ENCODE measurements at regions not wholly inside any gene's neighbourhood (a gene's known extent, or its start where the extent isn't known, plus 50 kb on each side); places are given as distances from the start of the nearest gene placed in this dataset.

DNA sequence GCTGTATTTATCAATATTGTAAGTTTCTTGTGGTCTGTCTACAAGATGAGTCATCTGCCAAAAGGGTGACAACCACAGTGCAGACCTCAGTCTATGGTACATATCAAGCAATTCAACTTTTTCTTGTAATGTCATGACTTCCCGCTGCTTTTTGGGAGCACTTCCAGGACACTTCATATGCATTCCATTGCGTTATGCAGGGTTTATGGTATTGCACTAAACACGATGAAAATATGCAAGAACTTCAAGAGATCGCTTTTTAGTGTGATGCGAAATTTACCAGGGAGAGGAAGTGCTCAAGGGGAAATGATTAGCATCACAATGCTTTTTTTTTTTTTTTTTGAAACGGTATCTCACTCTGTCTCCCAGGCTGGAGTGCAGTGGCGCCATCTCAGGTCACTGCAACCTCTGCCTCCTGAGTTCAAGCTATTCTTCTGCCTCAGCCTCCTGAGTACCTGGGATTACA, 166.5 kb downstream of the TFAP2A start:
- peak; percentile 43 for DNase-seq (ENCODE audit: low read depth, low spot score)

DNA sequence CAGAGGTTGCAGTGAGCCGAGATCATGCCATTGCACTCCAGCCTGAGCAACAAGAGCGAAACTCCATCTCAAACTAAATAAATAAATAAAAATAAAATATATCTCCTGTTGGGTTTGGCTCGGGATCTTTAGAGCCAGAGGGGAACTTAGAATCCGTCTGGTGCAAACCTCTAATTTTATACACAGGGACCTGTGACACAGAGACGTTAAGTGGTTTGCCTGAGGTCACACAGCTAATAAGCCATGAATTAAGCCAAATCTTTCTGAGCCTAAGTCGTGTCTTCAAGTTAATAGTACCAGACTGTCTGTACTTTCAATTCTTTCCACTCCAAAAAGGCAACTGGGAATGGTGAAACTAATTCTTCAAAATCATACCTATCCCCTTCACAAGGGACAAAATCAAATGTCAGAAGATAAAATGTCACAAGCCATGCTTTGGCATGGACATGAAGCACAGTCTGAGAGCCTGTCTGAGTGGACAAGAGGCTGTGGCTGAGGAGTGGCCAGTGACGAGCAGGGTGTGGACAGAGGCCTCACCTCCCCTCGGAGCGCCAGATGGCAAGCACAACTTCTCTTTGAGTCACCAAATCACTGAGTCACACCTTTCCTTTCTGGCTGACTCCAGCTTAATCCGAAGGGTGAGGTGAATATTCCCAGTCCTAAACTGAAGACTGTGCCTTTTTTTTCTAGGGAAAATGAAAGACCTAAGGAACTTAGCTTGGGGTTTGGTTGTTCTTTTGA, 177.4 kb downstream of the TFAP2A start:
- DNase-seq (ENCODE audit: low read depth, low spot score) = peak; percentile 55

DNA sequence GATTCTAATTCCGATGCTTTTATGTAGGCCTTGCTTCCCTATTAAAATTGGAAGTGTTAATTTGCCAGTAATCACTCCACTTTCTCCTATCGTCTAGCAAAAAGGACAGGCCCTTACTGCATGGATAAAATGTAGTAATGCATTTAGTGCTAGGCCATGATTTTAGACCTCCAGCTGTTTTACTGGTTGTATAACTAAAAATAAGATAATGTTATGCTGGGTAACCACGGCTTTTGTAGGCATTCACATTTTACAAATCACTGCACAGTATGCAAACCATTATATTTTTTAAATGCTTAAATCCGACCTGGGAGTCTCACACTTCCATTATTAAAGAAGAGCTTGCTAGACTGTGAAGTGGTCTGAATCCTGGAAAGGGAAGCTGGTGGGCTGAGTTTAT, 179.5 kb downstream of the TFAP2A start:
- no peak for DNase-seq (ENCODE audit: low read depth, low spot score)

DNA sequence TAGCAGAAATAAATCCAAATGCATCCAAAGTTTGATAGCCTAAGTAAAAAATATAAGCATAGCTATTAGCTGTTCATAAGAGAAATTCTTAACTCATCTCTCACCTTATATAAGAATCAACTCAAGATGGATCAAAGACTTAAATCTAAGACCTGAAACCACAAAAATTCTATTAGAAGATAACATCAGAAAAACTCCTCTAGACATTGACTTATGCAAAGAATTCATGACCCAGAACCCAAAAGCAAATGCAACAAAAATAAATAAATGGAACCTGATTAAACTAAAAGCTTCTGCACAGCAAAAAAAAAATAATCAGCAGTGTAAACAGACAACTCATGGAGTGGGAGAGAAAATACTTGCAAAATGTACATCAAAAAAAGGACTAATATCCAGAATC, 184.3 kb downstream of the TFAP2A start:
- DNase-seq (ENCODE audit: low read depth, low spot score) = no peak

DNA sequence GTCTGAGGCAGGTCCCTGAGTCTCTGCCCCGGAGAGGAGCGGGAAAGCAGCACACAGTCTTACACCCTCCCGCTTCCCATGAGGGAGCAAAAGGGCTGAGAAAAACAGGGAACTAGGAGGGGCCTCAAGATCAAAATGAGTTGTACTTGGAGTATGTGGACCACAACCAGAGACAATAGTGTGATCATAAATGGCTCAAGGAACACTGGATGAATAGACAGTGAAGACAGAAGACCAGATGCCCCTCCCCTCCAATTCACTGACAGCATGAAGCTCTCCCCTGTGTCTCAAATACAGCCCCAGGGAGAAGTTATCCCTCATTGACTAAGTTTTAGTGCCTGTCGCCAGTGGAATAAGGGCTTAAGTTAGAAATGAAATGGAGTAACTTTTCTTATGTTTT, 191.0 kb downstream of the TFAP2A start:
- no peak for DNase-seq (ENCODE audit: low read depth, low spot score)

DNA sequence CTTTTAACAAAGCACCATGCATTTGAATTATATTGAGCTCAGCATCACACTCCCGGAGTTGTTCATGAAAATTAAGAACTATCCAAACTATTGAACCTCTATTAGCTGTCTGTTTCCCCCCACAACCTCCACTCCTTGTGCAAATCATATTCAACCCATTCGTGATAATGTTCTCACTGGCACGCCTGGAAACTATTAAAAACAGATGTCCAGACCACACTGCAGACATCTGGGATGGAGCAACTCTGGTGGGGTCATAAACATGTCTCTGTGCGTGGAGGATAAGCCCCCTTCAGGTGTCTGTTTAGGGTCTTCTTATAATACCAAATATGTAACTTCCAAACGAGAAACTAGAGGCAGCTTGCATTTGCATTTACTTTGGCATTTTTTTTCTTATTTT, 193.7 kb downstream of the TFAP2A start:
- DNase-seq (ENCODE audit: low read depth, low spot score) = no peak

DNA sequence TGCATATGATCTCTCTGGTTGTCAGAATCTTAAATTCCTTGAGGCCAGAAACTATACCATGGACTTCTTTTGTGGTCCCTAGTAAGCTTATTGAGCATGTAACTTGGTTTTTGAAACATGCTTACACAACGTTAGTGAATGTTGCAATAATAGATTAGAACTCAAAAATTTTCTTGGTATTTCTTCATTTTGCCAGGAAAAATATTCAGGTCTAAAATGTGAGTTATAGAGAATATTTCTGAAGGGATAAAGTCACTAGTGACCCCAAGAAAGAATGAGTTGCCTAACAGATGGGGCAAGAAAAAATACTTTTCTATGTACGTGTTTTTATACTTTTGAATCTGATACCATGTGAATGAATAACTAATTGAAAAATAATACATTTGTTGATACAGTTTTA, 195.4 kb downstream of the TFAP2A start:
- no peak for DNase-seq (ENCODE audit: low read depth, low spot score)

DNA sequence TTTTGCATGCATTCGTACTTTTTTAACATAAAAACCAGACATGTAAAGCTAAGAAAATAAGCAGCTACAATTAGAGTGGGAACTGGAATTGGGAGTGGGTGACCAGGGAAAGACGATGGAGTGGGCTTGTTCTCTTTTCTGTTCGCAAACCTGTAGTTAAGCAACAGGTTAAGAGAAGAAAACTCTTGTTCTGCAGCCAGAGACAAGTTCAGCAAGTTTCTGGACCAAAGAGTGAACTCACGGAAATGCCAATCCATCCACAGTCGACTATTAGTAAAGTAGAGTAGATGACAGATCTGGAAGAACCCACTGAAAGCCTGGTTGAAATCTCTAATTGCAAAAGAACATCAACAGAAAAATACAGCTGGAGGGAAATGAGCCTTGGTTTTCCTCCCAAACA, 197.8 kb downstream of the TFAP2A start:
- DNase-seq (ENCODE audit: low read depth, low spot score) = no peak

DNA sequence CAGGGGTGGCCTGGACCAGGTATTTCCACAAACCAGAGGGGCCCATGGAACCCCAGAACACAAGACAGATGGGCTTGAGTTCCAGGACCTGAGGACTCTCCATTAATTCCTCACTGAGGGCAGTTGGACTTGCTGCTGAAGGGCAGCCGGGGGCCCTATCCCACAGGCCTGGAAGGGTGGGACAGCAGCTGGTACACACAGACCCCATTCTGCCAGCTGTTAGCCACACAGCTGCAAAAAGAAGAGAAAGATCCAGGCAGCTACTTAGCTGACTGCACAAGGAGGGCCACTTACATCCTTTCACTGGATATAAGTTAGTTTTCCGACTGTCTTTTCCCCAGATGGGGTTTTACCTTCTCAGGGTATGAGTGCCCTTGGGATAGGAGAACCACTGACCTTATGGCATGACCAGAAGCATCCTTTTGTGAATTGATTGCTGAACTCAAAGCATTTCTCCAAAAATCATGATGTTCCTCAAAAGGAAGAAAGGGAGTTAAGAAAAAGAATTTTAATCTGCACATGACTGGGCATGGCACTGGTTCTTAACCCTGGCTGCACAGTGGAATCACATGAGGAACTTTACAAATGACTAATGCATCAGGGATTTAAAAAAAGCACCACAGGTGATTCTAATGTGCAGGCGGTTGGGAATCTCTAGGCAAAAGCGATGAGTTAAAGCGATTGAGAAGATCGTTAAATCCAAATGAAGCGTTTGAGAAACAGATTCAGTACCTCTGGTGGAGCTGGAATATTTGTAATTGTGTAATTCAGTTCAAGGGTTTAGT, 199.4 kb downstream of the TFAP2A start:
- DNase-seq (ENCODE audit: low read depth, low spot score) = no peak

DNA sequence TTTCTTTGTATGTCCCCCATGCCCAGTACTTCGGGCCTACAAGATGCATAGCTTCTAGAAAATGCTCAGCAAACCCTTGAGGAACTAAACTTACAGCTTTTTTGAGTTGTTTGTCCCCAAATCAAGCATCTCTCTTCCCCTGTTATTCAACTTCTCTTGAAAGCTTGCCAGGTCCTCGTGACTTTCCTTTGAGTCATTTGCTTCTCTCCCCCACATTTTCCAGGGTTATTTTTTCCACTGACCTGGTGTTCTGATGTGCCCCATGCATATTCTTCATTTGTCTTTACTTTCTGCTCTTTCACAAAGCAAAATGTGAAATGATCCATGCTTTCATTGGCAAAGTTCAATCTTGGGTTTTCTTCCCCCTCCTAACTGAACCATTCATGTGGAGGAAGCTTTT, 204.8 kb downstream of the TFAP2A start:
- DNase-seq (ENCODE audit: low read depth, low spot score) = peak; percentile 86

DNA sequence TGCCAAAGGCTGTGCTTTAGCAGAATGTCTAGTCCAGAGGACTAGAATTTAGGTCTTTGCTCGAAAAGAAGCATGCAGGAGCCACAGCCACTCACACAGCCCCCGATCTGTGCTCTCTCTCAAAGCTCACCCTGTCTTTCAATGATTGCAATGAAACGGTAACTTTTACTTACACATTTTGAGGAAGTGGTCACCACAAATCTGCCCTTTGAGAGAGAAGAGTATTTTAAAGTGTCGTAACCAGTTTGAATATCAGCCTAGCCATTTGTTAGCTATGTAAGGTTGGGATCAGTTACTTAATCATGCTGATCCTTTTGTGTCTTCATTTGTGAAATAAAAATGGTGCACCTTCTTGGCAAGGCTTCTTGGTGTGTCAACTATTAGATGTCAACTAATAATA, 209.0 kb downstream of the TFAP2A start:
- no peak for DNase-seq (ENCODE audit: low read depth, low spot score)

DNA sequence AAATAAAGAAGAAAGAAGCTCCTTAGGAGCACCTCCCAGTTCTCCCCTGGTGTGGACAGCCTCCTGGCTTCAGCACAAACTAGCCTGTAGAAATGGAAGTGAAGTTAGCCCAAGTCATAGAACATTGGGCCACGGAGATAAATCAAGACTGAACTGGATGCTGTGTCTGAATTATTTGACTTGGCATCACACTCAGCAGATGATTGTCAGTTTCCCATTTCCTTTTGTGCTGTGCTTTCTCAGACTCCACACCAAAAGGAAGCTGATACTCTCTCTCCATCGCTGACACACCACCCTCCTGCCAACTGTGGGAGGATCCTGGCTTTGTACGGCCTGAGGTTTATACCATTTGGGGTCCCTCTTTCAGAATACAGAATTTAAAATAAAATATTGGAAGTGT, 209.8 kb downstream of the TFAP2A start:
- DNase-seq (ENCODE audit: low read depth, low spot score) = peak; percentile 11

DNA sequence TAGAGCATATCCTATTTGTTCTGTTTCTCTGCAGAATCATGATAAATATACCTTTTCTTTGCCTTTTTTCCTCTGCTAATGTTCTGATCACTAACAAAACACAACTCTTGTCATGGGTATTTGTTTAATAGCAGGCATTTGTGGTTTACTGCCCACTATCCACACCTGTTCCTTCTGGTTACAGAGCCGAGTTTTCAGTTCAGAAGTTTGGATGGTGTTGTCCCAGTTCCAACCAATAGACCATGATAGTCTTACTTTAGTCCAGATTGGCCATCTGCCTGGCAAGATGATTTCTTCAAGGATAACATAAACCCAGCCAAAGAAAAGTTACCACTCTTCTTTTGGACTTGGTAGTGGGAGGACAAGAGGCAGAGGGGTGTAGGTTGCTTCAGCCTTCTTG, 211.2 kb downstream of the TFAP2A start:
- DNase-seq (ENCODE audit: low read depth, low spot score) = no peak

DNA sequence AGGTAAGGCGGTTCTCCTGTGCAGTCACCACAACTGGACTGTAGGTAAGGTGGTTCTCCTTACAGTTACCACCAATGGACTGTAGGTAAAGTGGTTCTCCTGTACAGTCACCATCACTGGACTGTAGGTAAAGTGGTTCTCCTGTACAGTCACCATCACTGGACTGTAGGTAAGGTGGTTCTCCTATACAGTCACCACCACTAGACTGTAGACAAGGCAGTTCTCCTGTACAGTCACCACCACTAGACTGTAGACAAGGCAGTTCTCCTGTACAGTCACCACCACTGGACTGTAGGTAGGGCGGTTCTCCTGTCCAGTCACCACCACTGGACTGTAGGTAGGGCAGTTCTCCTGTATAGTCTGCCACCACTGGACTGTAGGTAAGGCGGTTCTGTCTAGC, 212.3 kb downstream of the TFAP2A start:
- DNase-seq (ENCODE audit: low read depth, low spot score) = no peak

DNA sequence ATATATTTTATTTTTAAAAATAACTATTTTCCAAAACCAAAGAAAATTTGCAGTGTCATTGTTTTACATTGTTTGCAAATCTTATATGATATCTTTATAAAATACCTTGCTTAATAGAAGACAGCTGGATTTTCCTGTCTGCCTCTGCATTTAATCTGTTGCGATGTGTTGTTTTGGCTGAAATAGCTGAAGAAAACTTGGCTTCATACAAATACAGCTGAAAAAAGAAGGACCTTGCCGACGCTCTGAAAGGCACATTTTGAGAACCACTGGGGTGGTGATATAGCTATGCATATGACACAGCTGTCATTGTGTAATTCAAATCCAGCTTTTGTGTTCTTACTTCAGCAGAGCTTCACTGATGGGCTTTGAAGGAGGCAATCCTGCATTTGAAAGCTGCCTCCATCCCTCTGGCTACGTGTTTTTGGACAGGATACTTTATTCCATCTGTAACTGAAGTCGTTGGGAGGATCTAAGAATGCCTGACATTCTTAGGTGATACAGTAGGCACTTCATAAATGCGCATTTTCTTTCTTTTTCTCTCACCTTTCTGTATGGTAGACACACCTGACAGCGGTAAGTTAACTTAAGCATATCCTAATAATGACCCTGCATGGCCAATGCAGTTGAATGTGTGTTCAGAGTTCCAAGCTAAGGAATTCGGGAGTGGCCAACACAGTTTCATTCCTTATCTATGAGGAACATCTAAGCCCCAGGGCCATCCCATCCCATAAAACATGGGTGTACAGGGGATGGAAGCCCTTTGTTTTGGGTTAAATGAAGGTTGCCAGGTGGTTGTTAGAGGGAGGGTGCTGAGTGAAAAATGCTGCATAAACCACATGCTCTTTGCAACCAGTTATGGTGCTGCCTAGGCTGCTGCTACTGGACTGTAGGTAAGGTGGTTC, 213.0 kb downstream of the TFAP2A start:
- no peak for DNase-seq (ENCODE audit: low read depth, low spot score)

DNA sequence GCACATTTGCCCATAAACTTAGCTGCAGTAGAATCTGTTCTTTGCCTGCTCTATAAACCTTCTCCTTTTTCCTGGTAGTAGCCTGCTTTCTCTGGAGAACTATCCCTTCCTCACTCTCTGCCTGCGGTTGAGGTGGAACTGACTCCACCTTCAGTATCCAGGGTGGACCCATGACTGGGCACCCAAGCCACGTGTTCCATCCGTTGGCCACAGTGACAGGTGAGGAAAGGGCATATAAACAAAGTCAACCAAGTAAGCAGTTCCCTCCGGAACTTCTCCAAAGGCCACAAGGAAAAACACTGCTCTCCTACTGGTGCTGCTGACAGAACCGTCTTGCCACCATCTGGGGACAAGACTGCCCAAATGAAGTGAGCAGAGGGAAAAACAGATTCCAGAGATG, 218.8 kb downstream of the TFAP2A start:
- DNase-seq (ENCODE audit: low read depth, low spot score) = no peak

DNA sequence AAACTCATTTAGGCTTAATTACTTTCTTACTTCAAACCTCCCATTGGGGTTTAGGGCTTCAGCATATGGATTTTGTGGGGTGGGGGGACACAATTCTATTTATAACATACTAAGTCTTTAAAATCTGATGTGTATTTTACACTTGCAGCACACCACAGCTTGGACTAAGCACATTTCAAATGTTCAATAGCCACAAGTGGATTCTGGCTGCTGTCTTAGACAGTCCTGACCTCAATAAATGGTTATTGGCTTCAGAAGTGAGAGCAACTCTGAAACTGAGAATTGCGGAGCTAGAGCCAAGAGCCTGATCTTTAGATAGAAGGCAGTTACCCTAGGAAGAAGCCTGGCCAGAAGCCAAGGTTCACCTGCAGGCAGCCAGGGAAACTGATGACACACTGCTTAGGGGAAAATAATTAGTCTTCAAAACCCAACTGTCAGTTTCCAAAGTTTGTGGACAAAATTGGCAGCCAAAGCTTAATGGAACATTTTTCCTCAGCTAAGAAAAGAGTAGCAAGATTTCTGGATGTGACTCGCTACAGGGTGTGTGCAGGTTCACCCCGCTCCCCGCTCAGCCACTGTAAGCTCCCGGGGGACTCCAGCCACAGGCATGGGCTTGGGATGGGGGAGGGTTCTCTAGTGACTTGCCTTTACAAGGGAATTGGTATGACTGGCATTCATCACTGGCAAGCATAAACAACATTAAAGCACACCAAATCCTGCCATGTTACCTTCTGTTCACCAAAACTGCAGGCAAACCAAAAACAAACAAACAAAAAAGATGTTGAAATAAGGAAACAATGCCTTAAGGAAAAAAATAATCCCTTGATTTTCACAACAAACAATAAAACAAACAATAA, 219.8 kb downstream of the TFAP2A start:
- DNase-seq (ENCODE audit: low read depth, low spot score) = peak; percentile 54

DNA sequence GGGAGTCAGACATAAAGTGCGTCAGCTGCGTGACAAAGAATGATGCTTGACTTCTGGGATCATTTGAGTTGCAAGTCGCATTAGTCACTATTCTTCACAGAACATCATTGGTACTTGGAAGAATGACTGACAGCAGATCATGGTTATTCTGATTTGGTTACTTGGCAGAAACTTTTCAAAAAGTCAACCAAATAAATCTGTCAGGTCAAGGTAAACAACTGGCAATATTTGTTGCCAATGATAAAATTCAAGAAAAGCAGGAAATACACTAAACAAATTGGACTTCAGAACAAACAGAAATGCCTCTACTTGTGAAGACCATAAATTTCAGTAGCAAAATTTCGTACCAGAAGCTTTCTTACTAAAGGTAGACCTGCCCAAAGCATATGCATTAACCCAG, 221.6 kb downstream of the TFAP2A start:
- DNase-seq (ENCODE audit: low read depth, low spot score) = no peak

DNA sequence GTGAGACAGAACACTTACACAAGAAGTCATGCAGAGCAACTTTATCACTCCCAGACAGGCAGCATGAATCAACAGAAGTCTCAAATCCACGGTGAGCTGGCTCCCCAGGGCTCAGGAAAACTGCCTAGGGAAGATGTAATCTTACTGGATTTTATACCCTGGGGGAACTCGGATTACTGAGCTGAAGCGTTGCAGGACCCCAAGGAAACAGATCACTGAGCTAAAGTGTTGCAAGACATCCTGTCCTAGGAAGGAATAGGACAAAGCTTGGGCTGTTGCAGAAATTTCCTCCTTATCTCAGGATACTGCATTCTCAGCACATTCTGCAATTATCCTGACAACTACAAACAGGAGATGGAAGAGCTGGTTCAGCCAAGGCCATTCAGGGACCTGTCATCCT, 224.8 kb downstream of the TFAP2A start:
- DNase-seq (ENCODE audit: low read depth, low spot score) = no peak

DNA sequence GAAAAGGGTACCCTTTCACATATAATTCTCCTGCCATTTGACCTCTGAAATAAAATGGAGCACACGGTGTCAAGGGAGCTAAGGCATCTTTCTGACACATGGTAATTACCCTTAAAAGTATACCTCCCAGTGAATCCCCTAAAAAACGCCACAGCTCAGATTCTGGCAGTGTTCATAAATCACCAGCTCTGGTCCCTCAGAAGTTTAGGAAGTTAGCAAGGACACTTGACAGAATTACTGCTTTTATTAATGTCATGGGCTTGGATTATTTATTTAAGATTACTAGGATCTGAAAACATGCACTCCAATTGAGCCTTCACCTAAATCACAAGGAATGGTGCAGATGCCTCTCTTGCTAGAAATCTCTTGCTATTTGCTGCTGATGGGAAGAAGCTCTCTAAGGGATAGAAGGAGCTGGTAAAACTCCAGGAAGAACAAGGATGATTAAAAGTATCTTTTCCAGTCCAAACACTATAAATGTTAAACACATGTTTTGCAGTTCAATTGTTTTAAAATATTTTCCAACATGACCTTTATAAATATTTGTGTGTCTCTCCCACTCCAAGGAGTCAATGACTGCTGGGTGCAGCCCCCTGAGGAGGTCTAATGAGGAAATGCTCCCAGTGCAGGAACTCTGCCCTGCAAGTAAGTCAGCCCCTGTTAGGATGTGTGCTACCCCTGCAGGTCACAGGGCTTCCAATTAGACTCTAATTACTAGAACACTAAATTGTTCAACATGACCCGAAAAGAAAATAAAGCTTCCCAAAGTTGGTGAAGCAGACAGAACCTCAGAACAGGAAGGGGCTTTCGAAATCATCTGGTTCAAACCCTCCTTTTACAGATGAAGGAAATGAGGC, 230.3 kb downstream of the TFAP2A start:
- no peak for DNase-seq (ENCODE audit: low read depth, low spot score)

Data from astrocyte of the hippocampus (primary cell).